Vagina (tissue), 2 donors: ENCODE measurements at regions not wholly inside any gene's neighbourhood (a gene's known extent, or its start where the extent isn't known, plus 50 kb on each side); places are given as distances from the start of the nearest gene placed in this dataset.

ENCODE experiments used
- CTCF ChIP-seq, 3 experiments: fragments of 450-650 bp in 2 of 3; fragments of 200-600 bp in 1 of 3; sonication (generic) in 1 of 3; IDR thresholded peaks; one replicate each; pipeline ENCODE4 v1.5.1; 2017 to 2019; ENCODE audit warnings: antibody characterized with exemption in 3 of 3, mild to moderate bottlenecking in 2 of 3, moderate library complexity in 2 of 3
- POLR2A ChIP-seq, 2 donors: fragments of 450-650 bp; IDR thresholded peaks; one replicate each; pipeline ENCODE4 v1.6.1; 2017; ENCODE audit warnings: antibody characterized with exemption in 2 of 2, mild to moderate bottlenecking in 2 of 2, moderate library complexity in 2 of 2

DNA sequence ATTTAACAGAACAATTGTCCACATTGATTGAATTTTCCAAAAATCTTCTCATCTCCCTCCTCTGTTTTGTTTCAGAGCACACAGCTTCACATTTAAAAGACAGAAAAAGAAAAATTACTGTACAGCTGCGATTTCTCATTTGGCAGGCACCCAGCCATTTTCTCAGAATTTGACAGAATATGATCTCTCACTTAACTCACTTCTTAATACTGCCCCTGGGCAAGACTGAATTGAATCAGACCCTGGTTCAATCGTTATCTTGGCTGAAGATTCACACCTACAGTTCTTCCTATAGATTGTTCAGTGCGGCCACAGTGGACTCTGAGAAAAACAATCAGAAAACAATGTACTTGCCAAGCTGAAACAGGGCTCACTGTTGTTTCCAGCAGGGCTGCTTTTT is 90.2 kb upstream of the LHCGR start:
- TF ChIP-seq CTCF (IDR thresholded peaks at IDR 0.05), result no peak
- no peak for TF ChIP-seq POLR2A (IDR thresholded peaks at IDR 0.05)
